ENCODE measurements at regions not wholly inside any gene's neighbourhood (a gene's known extent, or its start where the extent isn't known, plus 50 kb on each side); places are given as distances from the start of the nearest gene placed in this dataset.

- TF ChIP-seq CTCF (IDR thresholded peaks at IDR 0.05; ENCODE audit: extremely low read depth, missing control alignments) = no peak
- no peak for DNase-seq (ENCODE audit: low spot score)
Observed at GRCh38 chr18:44156126-44156525, 524.6 kb upstream of the SETBP1 start.

- no peak for TF ChIP-seq CTCF (IDR thresholded peaks at IDR 0.05; ENCODE audit: extremely low read depth, missing control alignments)
- DNase-seq (ENCODE audit: low spot score) = no peak
Observed at GRCh38 chr18:44156776-44157335, 523.8 kb upstream of the SETBP1 start.

- DNase-seq (ENCODE audit: low spot score) = no peak
- TF ChIP-seq CTCF (IDR thresholded peaks at IDR 0.05; ENCODE audit: extremely low read depth, missing control alignments) = no peak
Observed at GRCh38 chr18:44170208-44170880, 510.3 kb upstream of the SETBP1 start.

- no peak for TF ChIP-seq CTCF (IDR thresholded peaks at IDR 0.05; ENCODE audit: extremely low read depth, missing control alignments)
- DNase-seq (ENCODE audit: low spot score) = no peak
Observed at GRCh38 chr18:44171301-44171700, 509.4 kb upstream of the SETBP1 start.

- no peak for DNase-seq (ENCODE audit: low spot score)
- TF ChIP-seq CTCF (IDR thresholded peaks at IDR 0.05; ENCODE audit: extremely low read depth, missing control alignments) = no peak
Observed at GRCh38 chr18:44175891-44176290, 504.8 kb upstream of the SETBP1 start.

GRCh38 chr18:44178476-44178875 is 502.2 kb upstream of the SETBP1 start:
- TF ChIP-seq CTCF (IDR thresholded peaks at IDR 0.05; ENCODE audit: extremely low read depth, missing control alignments) = no peak
- no peak for DNase-seq (ENCODE audit: low spot score)

GRCh38 chr18:44179693-44180092 is 501.0 kb upstream of the SETBP1 start:
- no peak for TF ChIP-seq CTCF (IDR thresholded peaks at IDR 0.05; ENCODE audit: extremely low read depth, missing control alignments)
- DNase-seq (ENCODE audit: low spot score) = no peak
